GM10266 (cell line): ENCODE measurements at regions not wholly inside any gene's neighbourhood (a gene's known extent, or its start where the extent isn't known, plus 50 kb on each side); places are given as distances from the start of the nearest gene placed in this dataset.

Source experiments
- DNase-seq: peaks from one replicate; pipeline ENCODE4 v3.0.0; 2012; ENCODE audit errors: extremely low spot score
- TF ChIP-seq, protein P1 (sequence below): IDR thresholded peaks from 2 replicates; pipeline ENCODE4 v1.5.1; 2012; ENCODE audit warnings: mild to moderate bottlenecking, low read depth; ENCODE audit not compliant: control insufficient read depth, insufficient read depth; ENCODE audit errors: missing control alignments

GRCh38 chr17:12365805-12366204 is 299.9 kb upstream of the MYOCD start:
- TF ChIP-seq, protein P1, sequence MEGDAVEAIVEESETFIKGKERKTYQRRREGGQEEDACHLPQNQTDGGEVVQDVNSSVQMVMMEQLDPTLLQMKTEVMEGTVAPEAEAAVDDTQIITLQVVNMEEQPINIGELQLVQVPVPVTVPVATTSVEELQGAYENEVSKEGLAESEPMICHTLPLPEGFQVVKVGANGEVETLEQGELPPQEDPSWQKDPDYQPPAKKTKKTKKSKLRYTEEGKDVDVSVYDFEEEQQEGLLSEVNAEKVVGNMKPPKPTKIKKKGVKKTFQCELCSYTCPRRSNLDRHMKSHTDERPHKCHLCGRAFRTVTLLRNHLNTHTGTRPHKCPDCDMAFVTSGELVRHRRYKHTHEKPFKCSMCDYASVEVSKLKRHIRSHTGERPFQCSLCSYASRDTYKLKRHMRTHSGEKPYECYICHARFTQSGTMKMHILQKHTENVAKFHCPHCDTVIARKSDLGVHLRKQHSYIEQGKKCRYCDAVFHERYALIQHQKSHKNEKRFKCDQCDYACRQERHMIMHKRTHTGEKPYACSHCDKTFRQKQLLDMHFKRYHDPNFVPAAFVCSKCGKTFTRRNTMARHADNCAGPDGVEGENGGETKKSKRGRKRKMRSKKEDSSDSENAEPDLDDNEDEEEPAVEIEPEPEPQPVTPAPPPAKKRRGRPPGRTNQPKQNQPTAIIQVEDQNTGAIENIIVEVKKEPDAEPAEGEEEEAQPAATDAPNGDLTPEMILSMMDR: no peak

GRCh38 chr17:12369065-12369464 is 296.6 kb upstream of the MYOCD start:
- DNase-seq: no peak

More at GRCh38 chr17:12365805-12366204, 299.9 kb upstream of the MYOCD start:
- no peak for DNase-seq

DNA sequence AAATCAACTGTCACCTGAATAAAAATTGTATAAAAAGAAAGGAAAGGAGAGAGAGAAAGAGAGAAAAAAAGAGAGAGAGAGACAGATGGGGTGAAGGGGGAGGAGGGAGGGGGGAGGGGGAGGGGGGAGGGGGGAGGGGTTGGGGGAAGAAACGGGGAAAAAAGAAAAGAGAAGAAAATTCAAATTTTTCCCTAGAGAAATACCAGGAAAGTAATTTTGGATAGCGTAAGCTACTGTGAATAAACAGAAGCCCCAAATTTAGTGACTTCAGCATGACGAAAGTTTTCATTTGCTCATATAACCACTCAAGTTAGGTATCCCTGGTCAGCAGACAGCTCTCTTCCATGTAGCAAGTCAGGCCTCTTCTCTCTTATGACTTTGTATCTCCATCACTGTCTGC is 289.4 kb upstream of the MYOCD start:
- TF ChIP-seq, protein P1: no peak

More at GRCh38 chr17:12369065-12369464, 296.6 kb upstream of the MYOCD start:
- TF ChIP-seq, protein P1: no peak

GRCh38 chr17:12386225-12386624 is 279.5 kb upstream of the MYOCD start:
- DNase-seq: no peak
- TF ChIP-seq, protein P1: no peak

More for the DNA sequence above, 289.4 kb upstream of the MYOCD start:
- DNase-seq: no peak

DNA sequence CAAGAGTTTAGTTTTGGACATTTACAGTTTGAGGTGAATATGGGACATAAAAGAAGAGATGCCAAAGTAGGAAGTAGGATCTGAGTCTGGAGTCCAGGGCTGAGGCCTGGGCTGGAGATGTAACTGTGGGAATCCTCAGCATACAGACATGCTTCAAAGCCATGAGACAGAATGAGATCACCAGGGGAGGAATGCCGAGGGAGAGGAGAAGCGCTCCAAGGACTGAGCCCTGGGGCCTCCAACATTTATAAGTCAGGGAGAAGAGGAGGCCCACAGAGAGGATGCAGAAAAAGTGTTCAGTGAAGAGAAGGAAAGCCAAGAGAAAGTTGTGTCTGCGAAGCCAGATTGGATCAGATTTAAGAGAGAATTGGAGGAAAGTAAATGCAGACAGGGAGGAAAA is 277.5 kb upstream of the MYOCD start:
- DNase-seq: no peak
- TF ChIP-seq, protein P1: no peak

DNA sequence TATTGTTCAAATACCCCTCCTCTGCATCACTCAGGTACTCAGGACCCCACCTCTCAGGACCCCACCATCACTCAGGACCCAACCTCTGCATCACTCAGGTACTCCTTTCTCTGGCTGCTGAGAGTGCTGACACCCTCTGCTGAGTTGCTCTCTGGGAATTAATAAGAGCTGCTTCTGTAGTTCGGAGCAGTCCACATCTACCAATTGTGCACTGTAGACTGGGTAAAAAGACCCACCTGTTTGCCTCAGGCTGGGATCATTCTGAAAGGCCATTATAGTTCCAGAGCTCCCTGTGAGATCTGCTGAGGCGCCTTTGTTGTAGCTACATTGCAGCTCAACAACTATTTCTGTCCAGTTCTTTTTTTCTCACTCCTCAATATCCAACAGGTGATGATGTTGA is 276.3 kb upstream of the MYOCD start:
- DNase-seq: no peak
- TF ChIP-seq, protein P1: no peak

DNA sequence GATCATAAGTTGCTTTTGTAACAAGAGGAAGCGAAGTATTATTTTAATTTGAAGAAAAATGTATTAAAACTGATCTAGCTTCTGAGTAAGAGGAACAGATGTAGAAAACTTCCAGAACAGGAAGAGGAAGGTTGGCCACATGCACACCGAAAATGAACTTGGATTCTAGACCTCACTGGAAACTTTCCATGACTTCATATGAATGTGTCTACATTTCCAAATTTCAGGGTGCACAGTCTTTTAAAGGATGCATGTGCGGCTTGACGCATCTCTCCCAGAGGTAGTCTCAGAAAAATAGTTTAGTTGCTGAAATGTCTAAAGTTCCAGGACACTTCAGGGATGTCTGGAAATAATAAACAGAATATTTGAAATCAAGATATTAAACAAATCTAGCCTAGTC is 275.1 kb upstream of the MYOCD start:
- DNase-seq: no peak
- TF ChIP-seq, protein P1: no peak
